Lower leg skin (tissue), 3 donors: ENCODE measurements at regions not wholly inside any gene's neighbourhood (a gene's known extent, or its start where the extent isn't known, plus 50 kb on each side); places are given as distances from the start of the nearest gene placed in this dataset.

Experiments used
- POLR2A ChIP-seq, 2 donors: fragments of 450-650 bp; IDR thresholded peaks; one replicate each; pipeline ENCODE4 v1.6.1; 2016 to 2017; ENCODE audit warnings: antibody characterized with exemption in 2 of 2, mild to moderate bottlenecking in 1 of 2, moderate library complexity in 1 of 2
- TF ChIP-seq, protein P1 (sequence below), 3 donors: fragments of 450-650 bp; IDR thresholded peaks; one replicate each; pipeline ENCODE4 v1.5.1; 2016; ENCODE audit warnings: antibody characterized with exemption in 3 of 3, mild to moderate bottlenecking in 3 of 3, moderate library complexity in 2 of 3

DNA sequence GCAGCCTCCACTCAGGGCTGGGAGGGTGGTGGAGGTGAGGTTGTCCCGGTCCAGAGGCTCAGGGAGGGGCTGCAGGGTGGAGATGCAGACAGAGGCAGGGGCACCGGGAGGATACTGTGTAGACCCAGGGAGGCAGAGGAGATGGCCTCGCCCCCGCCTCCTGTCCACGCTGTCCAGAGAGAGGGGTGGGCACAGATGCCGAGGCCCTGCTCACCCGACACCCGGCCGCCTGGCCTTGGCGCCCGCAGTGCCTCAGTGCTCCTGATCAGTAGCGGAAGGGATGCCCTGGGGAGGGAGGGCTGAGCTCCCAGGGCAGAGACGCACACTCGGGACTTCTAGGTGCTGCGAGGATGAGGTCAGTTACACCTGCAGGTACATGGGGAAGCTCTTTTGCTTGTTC, 102.7 kb upstream of the TTC34 start:
- TF ChIP-seq, protein P1, sequence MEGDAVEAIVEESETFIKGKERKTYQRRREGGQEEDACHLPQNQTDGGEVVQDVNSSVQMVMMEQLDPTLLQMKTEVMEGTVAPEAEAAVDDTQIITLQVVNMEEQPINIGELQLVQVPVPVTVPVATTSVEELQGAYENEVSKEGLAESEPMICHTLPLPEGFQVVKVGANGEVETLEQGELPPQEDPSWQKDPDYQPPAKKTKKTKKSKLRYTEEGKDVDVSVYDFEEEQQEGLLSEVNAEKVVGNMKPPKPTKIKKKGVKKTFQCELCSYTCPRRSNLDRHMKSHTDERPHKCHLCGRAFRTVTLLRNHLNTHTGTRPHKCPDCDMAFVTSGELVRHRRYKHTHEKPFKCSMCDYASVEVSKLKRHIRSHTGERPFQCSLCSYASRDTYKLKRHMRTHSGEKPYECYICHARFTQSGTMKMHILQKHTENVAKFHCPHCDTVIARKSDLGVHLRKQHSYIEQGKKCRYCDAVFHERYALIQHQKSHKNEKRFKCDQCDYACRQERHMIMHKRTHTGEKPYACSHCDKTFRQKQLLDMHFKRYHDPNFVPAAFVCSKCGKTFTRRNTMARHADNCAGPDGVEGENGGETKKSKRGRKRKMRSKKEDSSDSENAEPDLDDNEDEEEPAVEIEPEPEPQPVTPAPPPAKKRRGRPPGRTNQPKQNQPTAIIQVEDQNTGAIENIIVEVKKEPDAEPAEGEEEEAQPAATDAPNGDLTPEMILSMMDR (IDR thresholded peaks at IDR 0.05), result no peak
- no peak for TF ChIP-seq POLR2A (IDR thresholded peaks at IDR 0.05)
